GM18868 (cell line): ENCODE measurements at regions not wholly inside any gene's neighbourhood (a gene's known extent, or its start where the extent isn't known, plus 50 kb on each side); places are given as distances from the start of the nearest gene placed in this dataset.

ENCODE experiments used
- ATAC-seq: cut with Tn5 transposase; IDR thresholded peaks from one replicate; pipeline ENCODE4 v1.9.1; 2021; ENCODE audit warnings: mild to moderate bottlenecking, moderate library complexity; ENCODE audit not compliant: unreplicated experiment

DNA sequence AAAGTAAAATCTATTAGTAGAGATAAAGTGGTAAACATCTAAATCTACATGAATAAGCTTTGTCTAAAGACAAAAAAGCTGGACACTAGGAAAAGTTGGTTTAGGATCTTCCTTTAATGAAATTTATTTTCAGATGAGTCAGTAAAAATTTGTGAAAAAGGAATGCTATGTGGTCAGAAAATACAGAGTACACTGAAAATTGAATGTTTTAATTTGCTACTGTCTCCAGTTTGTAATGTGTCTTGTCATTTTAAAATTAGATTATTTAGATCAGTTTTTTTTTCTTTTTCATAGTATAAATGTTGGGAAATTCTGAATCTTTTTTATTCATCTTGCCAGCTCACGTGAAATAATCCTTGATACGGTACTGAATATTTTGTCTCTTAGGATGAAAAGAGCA is 56.9 kb downstream of the SLITRK6 start:
- no peak for ATAC-seq

DNA sequence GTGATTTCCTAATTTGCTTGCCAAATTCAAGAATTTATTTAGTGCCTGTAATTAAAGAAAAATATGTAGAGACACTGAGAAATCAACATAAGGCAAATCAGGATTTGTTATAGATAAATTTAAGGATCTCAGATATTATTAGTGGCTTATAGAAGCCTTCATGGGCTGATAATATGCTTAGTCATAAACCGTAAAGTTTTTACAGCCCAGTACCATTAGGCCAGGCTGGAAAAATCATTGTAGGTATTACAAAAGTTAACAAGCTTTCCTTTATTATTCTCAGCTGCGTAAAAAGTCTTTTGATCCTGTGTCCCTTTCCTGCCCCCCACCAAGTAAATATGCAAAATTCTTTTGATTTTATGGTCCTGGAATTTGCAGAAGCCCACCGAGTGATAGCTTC is 58.2 kb downstream of the SLITRK6 start:
- no peak for ATAC-seq

DNA sequence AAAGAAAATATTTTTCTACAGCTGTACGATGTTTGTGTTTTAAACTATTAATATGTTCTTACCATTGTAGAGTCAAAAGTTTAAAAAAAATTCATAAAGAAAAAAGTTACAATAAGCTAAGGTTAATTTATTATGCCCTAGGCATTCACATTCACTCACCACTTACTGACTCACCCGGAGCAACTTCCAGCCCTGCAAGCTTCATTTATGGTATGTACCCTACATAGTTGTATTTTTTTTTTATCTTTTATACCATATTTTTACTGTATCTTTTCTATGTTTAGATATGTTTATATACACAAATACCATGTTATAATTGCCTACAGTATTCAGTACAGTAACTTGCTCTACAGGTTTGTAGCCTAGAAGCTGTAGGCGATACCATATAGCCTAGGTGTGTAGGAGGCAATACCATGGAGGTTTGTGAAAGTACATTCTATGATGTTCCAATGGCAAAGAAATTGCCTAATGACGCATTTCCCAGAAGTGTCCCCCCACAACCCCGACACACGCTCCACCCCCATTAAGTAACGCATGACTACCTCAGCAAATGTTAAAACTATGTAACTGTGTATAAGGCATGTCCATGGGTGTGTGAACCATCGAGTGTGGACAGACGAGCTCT is 60.4 kb downstream of the SLITRK6 start:
- ATAC-seq: no peak

DNA sequence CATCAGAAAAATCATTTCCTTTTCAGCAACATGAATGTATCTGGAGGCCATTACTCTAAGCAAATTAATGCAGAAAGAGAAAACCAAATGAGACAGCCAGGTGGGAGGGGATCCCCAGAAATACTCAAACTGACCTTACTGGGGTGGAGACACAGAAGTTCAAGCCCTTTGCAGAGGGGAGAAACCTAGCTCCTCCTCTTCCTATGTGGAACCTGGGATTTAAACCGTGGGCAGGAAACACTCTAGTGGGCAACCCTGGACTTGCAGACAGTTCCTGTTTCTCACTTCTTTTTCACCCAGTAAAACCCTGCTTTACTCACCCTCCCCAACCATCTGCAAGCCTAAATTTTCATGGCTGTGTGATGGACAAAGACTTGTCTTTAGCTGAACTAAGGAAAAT is 61.3 kb downstream of the SLITRK6 start:
- no peak for ATAC-seq

DNA sequence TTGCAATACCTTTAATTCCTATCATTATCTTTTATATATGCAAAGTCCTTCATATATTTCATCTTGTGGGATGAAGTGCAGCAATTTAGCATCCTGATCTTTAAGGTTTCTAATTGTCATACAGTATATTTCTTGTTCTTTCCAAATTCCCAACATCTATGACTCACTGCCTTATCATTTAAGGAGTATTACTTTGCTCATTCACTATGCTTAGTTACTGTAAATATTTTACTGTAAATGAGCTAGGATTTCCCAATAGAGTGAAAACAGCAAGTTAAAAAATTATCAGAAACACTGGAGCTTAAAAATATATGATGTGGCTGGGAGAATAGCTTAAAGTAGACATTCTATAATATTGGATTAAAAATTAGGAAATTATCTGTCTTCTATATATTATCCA is 69.9 kb downstream of the SLITRK6 start:
- ATAC-seq: no peak

DNA sequence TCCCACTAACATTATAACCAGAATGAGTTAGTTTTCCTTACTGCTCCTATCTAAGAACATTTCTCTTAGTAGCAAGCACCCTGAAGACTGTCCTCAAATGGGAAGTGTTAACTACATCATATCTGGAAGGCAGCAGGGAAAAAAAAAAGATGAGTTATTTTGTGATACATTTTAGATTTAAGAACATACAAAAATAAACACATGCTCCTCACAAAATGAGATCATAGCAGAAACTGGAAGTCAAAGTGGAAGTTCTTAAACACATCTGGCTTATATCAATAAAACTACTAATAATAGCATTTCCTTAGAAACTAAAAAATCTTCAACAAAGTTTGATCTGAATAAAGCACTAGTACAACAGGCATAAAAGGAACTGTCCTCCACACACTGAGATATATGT is 70.4 kb downstream of the SLITRK6 start:
- ATAC-seq: no peak

DNA sequence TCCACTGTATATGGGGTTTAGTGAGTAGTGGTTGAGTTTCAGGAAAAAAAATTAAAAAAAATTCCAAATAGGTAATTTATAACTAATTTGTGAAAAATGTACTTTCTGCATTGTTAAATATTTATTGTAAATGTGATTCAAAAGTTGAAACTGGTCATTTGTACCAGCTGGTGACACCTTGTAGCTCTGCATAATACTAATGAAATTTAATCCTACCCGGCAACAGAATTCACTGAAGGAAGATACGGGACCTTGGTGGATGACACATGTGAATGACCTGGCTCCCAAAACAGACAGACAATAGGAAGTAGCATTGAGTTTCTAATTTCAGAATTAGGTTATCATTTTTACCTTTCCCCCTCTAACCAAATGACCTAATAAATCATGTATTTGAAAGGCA is 73.8 kb downstream of the SLITRK6 start:
- no peak for ATAC-seq

DNA sequence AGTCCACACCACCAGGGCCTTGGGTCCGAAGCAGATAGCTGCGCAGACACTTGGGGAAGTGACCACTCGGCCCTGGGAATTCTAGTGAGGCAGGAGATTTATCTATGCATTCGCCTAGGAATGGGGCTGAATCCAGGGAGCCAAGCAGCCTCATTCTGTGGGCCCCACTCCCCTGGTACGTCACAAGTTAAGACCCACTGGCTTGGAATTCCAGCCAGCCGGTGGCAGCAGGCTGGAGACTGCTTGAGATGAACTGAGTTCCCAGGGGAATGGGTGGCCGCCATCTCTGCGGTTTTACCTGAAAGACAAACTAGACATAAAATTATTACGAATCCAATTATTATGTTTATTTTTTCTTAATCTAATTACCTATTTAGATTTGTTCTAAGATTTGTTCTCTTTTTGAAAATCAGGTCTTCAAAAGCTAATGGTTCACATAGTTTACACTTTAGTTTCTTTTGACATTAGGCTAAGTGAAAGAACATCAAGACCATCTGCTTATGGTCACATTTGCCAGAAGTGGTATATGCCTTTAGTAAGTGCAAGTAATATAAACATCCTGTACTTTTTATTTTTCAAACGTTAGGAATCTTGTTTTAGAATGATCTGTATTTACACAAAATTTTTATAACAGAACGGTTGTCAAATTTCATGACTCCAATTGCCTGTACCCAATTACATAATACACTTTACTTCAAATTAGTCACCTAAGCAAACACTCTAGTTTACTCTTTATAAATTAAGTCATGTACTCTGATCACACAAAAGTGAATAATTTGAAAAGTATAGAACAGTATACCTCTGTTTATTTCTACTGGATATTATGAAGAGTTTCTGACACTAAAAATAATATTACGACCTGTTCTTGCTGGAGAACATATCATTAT is 74.4 kb downstream of the SLITRK6 start:
- no peak for ATAC-seq

DNA sequence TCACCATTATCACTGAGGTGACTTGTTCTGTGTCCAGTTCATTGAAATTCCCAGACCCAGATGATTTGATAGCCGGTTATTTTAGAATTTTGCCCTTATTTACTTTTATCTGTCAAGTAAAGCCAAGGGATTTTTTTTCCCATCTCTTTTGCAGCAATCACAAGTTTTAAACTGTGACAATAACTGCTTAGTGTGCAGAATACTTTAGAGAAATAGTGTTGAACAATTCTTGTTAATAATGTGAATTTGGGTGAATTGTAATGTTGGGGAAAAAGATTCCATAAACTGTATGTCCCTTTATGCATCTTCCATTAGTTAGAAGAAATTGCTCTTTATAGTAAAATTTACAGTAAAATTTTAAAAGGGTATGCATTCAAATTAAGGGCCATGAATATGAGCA is 79.5 kb downstream of the SLITRK6 start:
- no peak for ATAC-seq

DNA sequence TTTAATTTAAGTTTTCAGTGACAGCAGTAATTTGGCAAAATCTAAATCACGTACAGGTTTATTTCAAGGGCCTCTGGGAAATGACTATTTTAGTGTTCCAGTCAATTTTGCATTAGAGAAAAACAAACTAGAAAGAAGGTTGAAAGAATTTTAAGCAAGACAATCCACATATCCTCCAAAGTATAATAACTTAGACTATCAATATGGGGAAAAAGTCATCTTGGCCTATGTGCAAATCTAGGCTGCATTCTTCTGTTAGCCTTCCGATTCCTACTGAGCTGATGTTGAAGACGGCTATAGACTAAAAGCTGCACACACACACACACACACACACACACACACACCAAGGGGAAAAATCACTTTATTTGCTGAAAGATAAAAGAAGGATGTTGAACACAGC is 81.3 kb downstream of the SLITRK6 start:
- no peak for ATAC-seq

DNA sequence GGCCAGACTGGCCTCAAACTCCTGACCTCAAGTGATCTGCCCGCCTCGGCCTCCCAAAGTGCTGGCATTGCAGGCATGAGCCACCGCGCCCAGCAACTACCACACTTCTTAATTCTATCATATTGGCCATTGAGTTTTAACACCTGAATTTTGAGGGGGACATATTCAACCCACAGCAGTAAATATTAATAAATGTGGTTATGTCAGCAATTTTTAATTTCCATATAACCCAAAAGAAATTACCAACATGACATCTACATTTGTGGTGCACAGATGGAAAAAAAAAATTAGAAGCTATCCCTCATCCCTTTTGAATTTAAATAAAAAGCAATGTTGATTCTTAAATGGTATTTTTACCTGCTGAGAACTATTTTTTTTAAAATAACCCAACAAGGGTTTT is 88.7 kb downstream of the SLITRK6 start:
- no peak for ATAC-seq

DNA sequence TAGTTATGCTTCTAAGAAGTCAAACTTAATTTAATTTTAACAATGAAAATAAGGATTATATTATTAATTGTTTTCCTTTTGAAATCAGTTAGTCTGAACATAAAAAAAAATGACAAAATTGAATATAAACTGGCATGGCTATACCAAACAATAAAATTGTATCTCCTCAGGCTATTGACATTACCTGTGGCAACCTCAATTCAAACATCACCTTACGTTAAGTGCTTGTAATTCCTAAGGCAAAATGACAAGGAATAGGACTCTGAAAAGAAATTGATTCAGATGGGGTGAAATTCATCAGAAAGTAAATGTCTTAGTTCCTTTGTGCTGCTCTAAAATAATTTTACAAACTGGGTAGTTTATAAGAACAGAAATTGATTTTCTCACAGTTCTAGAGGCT is 89.5 kb downstream of the SLITRK6 start:
- ATAC-seq: no peak

DNA sequence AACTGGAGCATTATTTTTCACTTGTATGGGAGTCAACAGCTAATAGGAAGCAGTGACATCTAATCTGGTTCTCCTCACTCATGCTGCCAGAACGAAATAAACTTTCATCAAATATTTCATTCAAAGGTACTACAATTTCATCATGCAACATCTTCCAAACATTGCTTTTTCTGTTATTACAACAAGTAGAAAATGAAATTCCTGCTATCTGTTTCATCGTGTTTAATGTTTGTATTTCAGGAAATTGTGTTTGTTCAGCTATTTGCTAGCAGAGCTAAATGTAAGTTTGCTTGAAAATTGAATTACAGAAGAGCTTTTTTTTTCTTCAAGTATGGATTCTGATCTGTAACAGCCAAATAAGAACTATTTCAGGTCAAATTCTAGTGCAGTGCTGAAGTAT is 90.1 kb downstream of the SLITRK6 start:
- ATAC-seq: no peak

DNA sequence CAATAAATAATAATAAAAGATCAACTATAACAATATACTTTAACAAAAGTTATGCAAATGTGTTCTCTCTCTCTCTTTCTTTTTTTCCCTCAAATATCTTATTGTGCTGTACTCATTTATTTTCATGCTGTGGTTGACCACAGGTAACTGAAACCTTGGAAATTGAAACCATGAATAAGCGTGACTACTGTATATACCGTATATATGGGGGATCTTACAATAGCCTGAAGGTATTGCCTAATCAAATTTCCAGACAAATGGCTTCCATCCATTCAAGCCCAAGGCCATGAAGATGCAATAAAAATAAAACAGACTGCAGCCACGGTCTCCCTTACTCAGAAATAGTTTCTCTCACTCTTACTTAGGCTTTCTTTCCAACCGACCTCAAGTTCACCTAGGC is 98.3 kb downstream of the SLITRK6 start:
- ATAC-seq: no peak

DNA sequence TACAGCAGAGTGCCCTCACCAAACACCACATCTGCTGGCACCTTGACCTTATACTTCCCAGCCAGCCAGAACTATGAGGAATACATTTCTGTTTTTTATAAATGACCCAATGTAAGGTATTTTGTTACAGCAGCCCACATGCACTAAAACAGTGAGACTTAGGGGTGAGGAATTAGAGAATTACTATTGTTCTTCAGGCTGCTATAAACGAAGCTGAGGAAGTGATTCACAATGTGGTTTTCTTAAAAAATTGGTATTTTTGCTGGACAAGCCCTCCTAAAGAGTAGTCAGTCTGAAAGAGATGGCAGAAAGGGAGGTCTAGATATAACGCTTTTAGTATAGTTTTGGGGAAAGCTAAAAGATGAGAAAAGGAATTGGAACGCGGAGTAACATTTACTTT is 101.0 kb downstream of the SLITRK6 start:
- ATAC-seq: no peak

DNA sequence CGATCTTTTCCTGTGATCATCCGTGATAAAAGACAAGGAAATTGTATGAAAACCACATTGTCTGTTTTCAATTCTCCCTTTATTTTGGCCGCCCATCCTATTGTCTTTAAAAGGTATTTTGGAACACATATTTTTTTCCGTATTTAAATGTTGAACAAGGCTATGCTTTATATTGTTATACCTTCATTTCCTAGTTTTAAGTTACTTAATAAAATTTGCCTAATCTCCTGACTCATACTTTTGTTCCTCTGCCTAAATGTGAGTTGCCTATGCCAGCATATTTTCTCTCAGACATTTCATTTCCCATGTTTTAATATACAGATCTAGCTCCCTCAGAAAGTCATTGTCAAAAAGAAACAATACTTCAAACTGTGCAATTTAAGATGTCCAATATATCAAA is 104.2 kb downstream of the SLITRK6 start:
- ATAC-seq: no peak

DNA sequence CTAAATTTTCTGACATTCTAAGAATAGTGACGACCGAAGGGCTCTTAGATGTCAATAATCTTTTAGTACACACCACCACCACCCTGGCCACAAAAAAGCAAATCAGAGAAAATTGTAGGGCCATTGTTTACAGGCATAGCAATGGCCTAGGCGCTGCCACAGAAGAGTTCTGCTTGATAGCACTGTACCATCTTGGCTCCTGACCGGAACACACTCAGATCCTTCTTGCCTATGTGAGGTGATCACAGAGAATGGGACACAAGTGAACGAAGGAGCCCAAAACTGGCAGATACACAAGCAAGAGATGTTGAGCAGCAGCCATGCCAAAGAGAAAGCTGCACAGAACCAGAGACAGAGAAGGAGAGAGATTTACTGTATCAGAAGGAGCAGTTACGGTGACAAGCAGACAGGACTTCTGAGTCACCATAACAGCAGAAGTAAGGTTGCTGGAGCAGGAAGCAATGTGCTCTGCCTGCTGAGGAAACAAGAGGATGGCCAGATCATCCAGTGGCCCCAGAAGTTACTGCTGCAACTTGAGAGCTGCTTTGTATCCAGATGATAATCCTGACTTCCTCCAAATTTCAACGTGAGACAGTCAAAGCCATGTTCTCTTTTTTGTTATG is 105.2 kb downstream of the SLITRK6 start:
- no peak for ATAC-seq

DNA sequence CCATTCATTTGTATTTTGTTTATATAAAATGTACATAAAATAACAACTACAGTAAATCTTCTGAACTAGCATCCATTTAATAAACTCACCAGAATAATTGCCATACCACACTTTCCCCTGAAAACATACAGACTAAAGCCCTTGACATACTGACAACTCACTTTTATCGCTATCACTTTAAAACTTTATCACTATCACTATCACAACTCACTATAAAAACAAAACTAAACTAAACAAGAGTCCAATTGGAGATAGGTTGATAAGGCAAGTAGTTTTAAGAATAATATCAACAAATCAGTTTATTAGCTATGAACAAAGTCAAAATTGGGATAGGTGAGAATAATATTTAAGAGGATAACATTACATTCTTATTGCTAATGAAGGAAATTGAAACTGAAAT is 108.9 kb downstream of the SLITRK6 start:
- no peak for ATAC-seq

DNA sequence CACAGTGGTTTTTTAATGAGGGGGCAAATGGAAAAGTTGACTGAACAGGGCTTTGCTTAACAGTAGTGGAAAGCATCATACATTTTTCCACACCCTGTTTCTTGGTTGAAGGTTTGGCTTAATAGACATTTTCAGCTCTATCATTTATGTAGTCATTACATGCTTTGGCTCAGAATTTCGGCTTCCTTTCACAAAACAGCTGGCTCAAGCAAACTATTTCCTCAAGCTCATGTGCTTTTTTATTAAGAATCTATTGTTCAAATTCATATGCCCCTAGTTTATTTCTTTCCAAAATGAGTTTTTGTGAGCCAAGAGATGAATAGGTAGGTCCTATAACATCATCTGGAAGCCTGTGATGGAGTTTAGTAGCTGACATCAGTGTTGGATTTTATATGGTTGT is 113.8 kb downstream of the SLITRK6 start:
- ATAC-seq: no peak

DNA sequence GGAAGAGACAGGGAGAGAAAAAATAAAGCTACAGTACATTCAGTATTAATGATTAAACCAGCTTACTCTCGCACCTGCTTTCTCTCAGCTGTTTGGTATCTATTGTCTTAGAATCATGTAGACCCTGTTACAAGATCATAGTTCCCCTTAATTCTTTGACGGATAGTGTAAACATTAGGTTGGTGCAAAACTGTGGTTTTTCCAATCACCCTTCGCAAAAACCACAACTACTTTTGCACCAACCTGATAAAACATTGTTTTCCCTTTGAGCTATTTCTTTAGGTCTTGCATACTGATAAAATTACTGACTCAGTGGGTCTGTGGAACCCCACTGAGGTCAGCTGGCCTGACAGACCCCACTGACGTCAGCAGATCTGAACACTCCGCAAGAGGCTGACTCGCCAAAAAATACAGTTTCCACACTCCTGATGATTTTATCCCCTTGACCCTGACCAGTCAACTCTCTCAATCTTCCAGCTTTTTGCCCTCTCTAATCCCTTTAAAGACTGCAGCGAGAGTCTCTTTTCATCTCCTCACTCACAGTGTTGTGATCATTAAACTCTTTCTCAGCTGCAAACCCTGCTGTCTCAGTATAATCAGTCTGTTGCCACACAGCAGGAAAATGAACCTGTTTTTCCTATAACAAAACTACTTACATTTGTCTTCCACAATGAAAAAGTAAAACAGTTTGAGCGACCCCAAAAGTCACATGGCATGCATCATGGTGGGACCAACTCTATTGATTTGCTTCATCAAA is 123.9 kb downstream of the SLITRK6 start:
- ATAC-seq: no peak

DNA sequence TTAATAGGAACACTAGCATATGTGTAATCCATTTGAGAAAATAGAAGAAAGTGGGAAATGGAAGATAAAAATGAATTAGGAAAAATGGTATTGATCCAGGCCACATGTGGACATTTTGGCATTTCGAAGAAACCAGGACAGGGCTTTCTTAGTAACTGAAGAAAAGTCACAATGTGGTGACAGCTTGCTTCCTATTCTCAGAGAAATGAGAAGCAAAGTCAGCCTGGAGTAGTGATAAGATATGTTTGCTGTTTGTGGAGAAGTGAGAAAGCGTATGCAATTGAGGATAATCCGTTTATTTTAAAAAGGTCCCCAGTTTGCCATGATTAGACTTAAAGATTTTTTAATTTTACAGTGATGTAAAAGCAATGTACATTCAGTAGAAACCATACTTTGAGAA is 127.9 kb downstream of the SLITRK6 start:
- ATAC-seq: no peak
